ENCODE measurements at regions not wholly inside any gene's neighbourhood (a gene's known extent, or its start where the extent isn't known, plus 50 kb on each side); places are given as distances from the start of the nearest gene placed in this dataset.

DNA sequence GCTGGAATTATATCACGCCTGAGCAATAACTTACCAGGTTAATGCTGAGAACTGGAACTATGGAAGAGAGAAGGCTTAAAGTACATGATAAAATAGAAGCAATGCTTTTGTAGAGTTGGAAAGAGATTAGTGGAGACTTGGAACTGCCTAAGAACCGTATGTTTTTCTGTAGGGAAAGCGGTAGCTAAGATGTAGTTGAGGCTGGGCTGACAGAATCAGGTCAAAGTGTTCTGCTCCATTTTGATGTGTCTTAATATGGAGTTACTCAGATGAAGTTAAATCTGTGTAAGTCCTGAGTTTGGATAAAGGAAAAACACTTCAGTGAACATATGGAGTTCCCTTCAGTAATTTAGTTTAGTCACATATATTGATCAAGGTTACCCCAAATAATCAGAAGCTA lies 860.9 kb upstream of the CXADR start:
- intact Hi-C loops (cut with DNase I; ENCODE audit: low total_unique reads) = no loop called here

DNA sequence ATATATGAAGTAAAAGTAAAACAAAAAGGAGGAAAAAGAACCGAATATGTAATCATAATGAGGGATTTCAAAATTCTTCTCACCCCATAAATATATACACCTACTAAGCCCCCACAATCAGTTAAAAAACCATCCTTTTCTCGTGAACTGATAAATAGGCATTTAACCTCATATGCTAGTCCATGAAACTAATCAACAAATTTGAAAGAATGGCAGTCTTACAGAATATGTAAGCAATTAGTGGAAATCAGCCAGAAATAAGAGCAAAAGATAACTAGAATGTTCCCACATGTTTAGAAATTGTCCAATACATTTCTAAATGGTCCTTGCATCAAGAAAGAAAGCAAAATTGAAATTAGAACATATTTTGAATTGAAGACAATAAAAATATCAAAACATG lies 849.4 kb upstream of the CXADR start:
- intact Hi-C loops (cut with DNase I; ENCODE audit: low total_unique reads) = no loop called here
- no peak overlapping the region for H3K4me3 ChIP-seq (ENCODE audit: low read depth, poor library complexity, severe bottlenecking)
- DNase-seq (ENCODE audit: low spot score in 2 of 2) = no peak
- 67 to 69% methylated on average over 2 of the region's 2 CpGs for WGBS, 2 donors
- TF ChIP-seq POLR2A (IDR thresholded peaks at IDR 0.05) = no peak
- TF ChIP-seq, protein P1, sequence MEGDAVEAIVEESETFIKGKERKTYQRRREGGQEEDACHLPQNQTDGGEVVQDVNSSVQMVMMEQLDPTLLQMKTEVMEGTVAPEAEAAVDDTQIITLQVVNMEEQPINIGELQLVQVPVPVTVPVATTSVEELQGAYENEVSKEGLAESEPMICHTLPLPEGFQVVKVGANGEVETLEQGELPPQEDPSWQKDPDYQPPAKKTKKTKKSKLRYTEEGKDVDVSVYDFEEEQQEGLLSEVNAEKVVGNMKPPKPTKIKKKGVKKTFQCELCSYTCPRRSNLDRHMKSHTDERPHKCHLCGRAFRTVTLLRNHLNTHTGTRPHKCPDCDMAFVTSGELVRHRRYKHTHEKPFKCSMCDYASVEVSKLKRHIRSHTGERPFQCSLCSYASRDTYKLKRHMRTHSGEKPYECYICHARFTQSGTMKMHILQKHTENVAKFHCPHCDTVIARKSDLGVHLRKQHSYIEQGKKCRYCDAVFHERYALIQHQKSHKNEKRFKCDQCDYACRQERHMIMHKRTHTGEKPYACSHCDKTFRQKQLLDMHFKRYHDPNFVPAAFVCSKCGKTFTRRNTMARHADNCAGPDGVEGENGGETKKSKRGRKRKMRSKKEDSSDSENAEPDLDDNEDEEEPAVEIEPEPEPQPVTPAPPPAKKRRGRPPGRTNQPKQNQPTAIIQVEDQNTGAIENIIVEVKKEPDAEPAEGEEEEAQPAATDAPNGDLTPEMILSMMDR (IDR thresholded peaks at IDR 0.05) = no peak

More for the DNA sequence above, 860.9 kb upstream of the CXADR start:
- H3K4me3 ChIP-seq (ENCODE audit: low read depth, poor library complexity, severe bottlenecking) = no peak overlapping the region
- no peak for TF ChIP-seq POLR2A (IDR thresholded peaks at IDR 0.05)
- 92 to 95% methylated on average over 3 of the region's 3 CpGs for WGBS, 2 donors
- DNase-seq (ENCODE audit: low spot score in 2 of 2) = no peak

DNA sequence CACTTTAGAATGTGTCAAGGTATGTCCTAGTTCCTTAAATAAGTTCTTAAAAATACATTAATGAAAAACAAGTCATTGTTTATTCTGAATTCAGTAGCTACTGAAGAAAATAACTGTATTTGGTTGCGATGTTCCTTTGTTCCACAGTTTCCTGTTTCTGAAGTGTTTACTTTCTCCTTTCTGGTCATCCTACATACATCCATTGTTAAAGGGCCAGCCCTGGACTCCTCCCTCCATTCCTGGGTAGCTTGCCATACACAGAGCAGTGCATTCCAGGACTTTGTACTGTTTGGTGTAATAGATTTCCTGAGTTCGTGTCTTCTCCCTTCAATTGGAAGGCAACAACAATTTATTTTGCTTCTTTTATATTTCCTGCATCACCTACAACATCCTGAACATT lies 845.4 kb upstream of the CXADR start:
- 83 to 89% methylated on average over 2 of the region's 2 CpGs for WGBS, 2 donors
- intact Hi-C loops (cut with DNase I; ENCODE audit: low total_unique reads) = no loop called here

DNA sequence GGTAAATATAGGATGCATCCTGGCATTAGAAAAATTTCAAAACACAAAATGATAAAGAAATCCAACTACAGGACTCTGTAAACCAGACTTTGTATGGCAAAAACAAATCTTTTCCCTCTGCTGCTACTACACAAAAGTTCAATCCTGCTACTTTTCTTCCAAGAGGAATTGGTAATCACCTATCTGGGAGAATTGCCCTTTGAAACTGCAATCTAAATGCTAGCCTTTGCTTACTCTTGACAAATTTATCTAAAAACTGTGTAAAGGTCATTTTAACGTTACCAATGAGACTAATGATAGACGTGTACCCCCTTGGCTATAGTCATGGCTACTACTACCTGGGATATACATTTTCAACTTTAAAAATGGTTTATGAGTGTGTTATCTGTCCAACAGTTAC lies 837.9 kb upstream of the CXADR start:
- TF ChIP-seq POLR2A (IDR thresholded peaks at IDR 0.05) = no peak
- TF ChIP-seq, protein P1 (IDR thresholded peaks at IDR 0.05) = no peak
- no peak overlapping the region for H3K4me3 ChIP-seq (ENCODE audit: low read depth, poor library complexity, severe bottlenecking)
- intact Hi-C loops (cut with DNase I; ENCODE audit: low total_unique reads) = no loop called here
- DNase-seq (ENCODE audit: low spot score in 2 of 2) = no peak
- WGBS, 2 donors = 90 to 95% methylated on average over 2 of the region's 2 CpGs

More for the DNA sequence above, 845.4 kb upstream of the CXADR start:
- H3K4me3 ChIP-seq (ENCODE audit: low read depth, poor library complexity, severe bottlenecking) = no peak overlapping the region
- DNase-seq (ENCODE audit: low spot score in 2 of 2) = no peak
- TF ChIP-seq POLR2A (IDR thresholded peaks at IDR 0.05) = no peak
- TF ChIP-seq, protein P1 (IDR thresholded peaks at IDR 0.05) = no peak

DNA sequence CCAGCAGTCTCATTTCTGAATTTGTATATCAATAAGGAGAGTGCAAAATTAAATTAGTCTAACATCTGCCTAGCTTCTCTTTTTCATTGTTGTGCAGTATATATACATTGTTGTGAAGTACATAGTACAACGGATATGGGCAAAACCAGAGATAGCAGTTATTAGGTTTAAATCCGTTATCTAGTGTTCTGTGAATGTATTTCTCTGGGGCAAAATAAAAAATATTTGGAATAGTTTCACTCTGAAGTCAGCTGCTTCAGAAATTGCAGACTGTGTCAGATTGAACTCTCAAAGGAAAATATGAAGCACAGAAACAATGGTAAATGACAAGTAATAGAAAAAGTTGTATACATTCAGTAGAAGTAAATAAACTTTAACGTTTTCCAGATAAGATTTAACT lies 836.5 kb upstream of the CXADR start:
- intact Hi-C loops (cut with DNase I; ENCODE audit: low total_unique reads) = no loop called here
- TF ChIP-seq, protein P1 (IDR thresholded peaks at IDR 0.05) = no peak
- no peak for TF ChIP-seq POLR2A (IDR thresholded peaks at IDR 0.05)
- H3K4me3 ChIP-seq (ENCODE audit: low read depth, poor library complexity, severe bottlenecking) = no peak overlapping the region
- DNase-seq (ENCODE audit: low spot score in 2 of 2) = no peak
- 58 to 70% methylated on average over 3 of the region's 3 CpGs for WGBS, 2 donors

DNA sequence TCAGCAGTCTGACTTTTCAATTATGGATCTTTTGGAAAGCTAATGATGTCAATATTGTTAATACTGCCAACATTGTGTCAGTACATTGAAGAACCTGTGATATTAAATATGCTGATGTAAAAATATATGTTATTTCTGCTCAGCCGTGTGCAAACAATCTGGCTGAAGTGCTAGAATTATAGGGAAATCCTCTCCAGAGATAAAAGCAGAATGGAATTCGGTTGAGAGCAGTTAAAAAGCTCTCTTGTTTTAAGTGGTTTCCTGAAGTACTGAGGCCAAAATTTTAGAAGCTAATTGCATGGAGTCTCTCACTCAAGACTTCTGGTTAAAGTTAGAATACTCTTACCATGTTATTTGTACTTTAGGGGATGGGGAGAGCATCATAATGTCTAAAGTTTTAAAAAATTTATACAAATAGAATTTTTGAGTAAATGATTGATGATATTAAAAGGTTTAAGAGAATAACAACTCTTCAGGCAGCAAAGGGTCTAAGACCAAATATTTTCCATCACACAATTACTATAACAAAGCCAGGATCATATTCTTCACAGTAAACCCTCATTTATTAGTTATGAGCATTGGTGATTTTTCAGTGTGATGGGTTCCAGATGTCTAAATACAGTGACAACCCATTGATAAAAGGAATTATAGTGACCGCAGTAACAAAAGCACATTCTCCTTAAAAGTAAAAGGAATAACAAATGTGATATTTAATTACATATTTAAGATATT lies 834.2 kb upstream of the CXADR start:
- H3K4me3 ChIP-seq (ENCODE audit: low read depth, poor library complexity, severe bottlenecking) = no peak overlapping the region
- no peak for DNase-seq (ENCODE audit: low spot score in 2 of 2)
- TF ChIP-seq, protein P1 (IDR thresholded peaks at IDR 0.05) = no peak
- no peak for TF ChIP-seq POLR2A (IDR thresholded peaks at IDR 0.05)
- WGBS, 2 donors = 49 to 58% methylated on average over 3 of the region's 3 CpGs
- intact Hi-C loops (cut with DNase I; ENCODE audit: low total_unique reads) = no loop called here
